WTC11 (cell line): ENCODE measurements at regions not wholly inside any gene's neighbourhood (a gene's known extent, or its start where the extent isn't known, plus 50 kb on each side); places are given as distances from the start of the nearest gene placed in this dataset.

Experiments used
- ATAC-seq: fragments of 200-7000 bp; cut with Tn5 transposase; 2 replicates; pipeline ENCODE4 v1.10.0; 2021; ENCODE audit warnings: mild to moderate bottlenecking, moderate library complexity
- CTCF ChIA-PET: fragments of 300-600 bp; sonication (Branson Sonifier 250); formaldehyde crosslinking; loops from one replicate; lab custom pipeline; 2021; ENCODE audit warnings: antibody characterized with exemption; lab: Charles Lee
- POLR2A ChIA-PET: fragments of 350-600 bp; sonication (Branson Sonifier 250); formaldehyde crosslinking; loops from one replicate; lab custom pipeline; 2021; ENCODE audit warnings: antibody characterized with exemption; lab: Charles Lee
- DNase-seq: peaks from one replicate; pipeline ENCODE4 v3.0.0; 2021; ENCODE audit warnings: low spot score
- H3K27ac Mint-ChIP-seq: 2 replicates; pipeline ENCODE4 v1.8.0; 2021; ENCODE audit warnings: mixed read lengths
- H3K27me3 Mint-ChIP-seq: 2 replicates; pipeline ENCODE4 v1.8.0; 2021; ENCODE audit warnings: low read depth, mild to moderate bottlenecking, moderate library complexity, mixed read lengths
- H3K36me3 Mint-ChIP-seq: 2 replicates; pipeline ENCODE4 v1.8.0; 2021; ENCODE audit warnings: mixed read lengths
- H3K4me1 Mint-ChIP-seq: 2 replicates; pipeline ENCODE4 v1.8.0; 2022; ENCODE audit warnings: mixed read lengths
- H3K4me3 Mint-ChIP-seq: 2 replicates; pipeline ENCODE4 v1.8.0; 2021; ENCODE audit warnings: mild to moderate bottlenecking, moderate library complexity, mixed read lengths
- H3K9me3 Mint-ChIP-seq: 2 replicates; pipeline ENCODE4 v1.8.0; 2021; ENCODE audit warnings: mixed read lengths
- CREM ChIP-seq: sonication (generic); formaldehyde crosslinking; IDR thresholded peaks from 2 replicates; pipeline ENCODE4 v1.8.1; 2022; ENCODE audit warnings: mild to moderate bottlenecking, missing genetic modification reagents, moderate library complexity
- E2F4 ChIP-seq: sonication (generic); formaldehyde crosslinking; IDR thresholded peaks from 2 replicates; pipeline ENCODE4 v1.8.1; 2022; ENCODE audit warnings: low read depth, mild to moderate bottlenecking, moderate library complexity, missing genetic modification reagents, borderline replicate concordance
- E2F5 ChIP-seq: sonication (generic); formaldehyde crosslinking; IDR thresholded peaks from 2 replicates; pipeline ENCODE4 v1.8.1; 2022; ENCODE audit warnings: mild to moderate bottlenecking, moderate library complexity, missing genetic modification reagents
- ELF4 ChIP-seq: sonication (generic); formaldehyde crosslinking; IDR thresholded peaks from 2 replicates; pipeline ENCODE4 v1.8.1; 2022; ENCODE audit warnings: low read depth, mild to moderate bottlenecking, moderate library complexity, missing genetic modification reagents
- JUN ChIP-seq: sonication (generic); formaldehyde crosslinking; IDR thresholded peaks from 2 replicates; pipeline ENCODE4 v1.8.0; 2023; ENCODE audit warnings: mild to moderate bottlenecking, missing genetic modification reagents
- KAT7 ChIP-seq: sonication (generic); formaldehyde crosslinking; IDR thresholded peaks from 2 replicates; pipeline ENCODE4 v1.8.1; 2023; ENCODE audit warnings: missing genetic modification reagents, mild to moderate bottlenecking, borderline replicate concordance
- MLX ChIP-seq: sonication (generic); formaldehyde crosslinking; IDR thresholded peaks from 2 replicates; pipeline ENCODE4 v1.8.1; 2023; ENCODE audit warnings: mild to moderate bottlenecking, missing genetic modification reagents, moderate library complexity
- MXD4 ChIP-seq: fragments of 250-450 bp; sonication (Bioruptor Pico); IDR thresholded peaks from 2 replicates; pipeline ENCODE4 v1.8.0; 2021; ENCODE audit warnings: mild to moderate bottlenecking, moderate library complexity, borderline replicate concordance
- NFYB ChIP-seq: sonication (generic); formaldehyde crosslinking; conservative IDR thresholded peaks from 2 replicates; pipeline ENCODE4 v1.8.0; 2022; ENCODE audit warnings: low read depth, missing genetic modification reagents
- NR1H2 ChIP-seq: sonication (generic); formaldehyde crosslinking; IDR thresholded peaks from 2 replicates; pipeline ENCODE4 v1.9.0; 2021; ENCODE audit warnings: mild to moderate bottlenecking, moderate library complexity, missing genetic modification reagents
- TEAD4 ChIP-seq: sonication (generic); formaldehyde crosslinking; IDR thresholded peaks from 2 replicates; pipeline ENCODE4 v1.8.0; 2022; ENCODE audit warnings: mild to moderate bottlenecking, missing genetic modification reagents
- TP53 ChIP-seq: sonication (generic); formaldehyde crosslinking; IDR thresholded peaks from 2 replicates; pipeline ENCODE4 v1.8.1; 2023; ENCODE audit warnings: mild to moderate bottlenecking, missing genetic modification reagents
- ZBTB21 ChIP-seq: sonication (generic); formaldehyde crosslinking; IDR thresholded peaks from 2 replicates; pipeline ENCODE4 v1.8.1; 2023; ENCODE audit warnings: mild to moderate bottlenecking, missing genetic modification reagents, borderline replicate concordance
- ZNF219 ChIP-seq: sonication (generic); formaldehyde crosslinking; IDR thresholded peaks from 2 replicates; pipeline ENCODE4 v1.8.0; 2023; ENCODE audit warnings: missing genetic modification reagents, mild to moderate bottlenecking, borderline replicate concordance
- ZNF416 ChIP-seq: fragments of 250-450 bp; sonication (Bioruptor Pico); IDR thresholded peaks from 2 replicates; pipeline ENCODE4 v1.9.0; 2021; ENCODE audit warnings: mild to moderate bottlenecking, inconsistent platforms
- TF ChIP-seq, protein P1 (sequence below): sonication (generic); formaldehyde crosslinking; IDR thresholded peaks from 2 replicates; pipeline ENCODE4 v1.8.0; 2022; ENCODE audit warnings: mild to moderate bottlenecking, missing genetic modification reagents
- TF ChIP-seq, protein P2 (sequence below): sonication (generic); formaldehyde crosslinking; IDR thresholded peaks from 2 replicates; pipeline ENCODE4 v1.8.0; 2022; ENCODE audit warnings: missing genetic modification reagents
- TF ChIP-seq, protein P3 (sequence below): sonication (generic); formaldehyde crosslinking; IDR thresholded peaks from 2 replicates; pipeline ENCODE4 v1.8.1; 2023; ENCODE audit warnings: mild to moderate bottlenecking, moderate library complexity, missing genetic modification reagents
- TF ChIP-seq, protein P4 (sequence below): fragments of 250-450 bp; sonication (Bioruptor Pico); conservative IDR thresholded peaks from 2 replicates; pipeline ENCODE4 v1.9.0; 2021; ENCODE audit warnings: mild to moderate bottlenecking

DNA sequence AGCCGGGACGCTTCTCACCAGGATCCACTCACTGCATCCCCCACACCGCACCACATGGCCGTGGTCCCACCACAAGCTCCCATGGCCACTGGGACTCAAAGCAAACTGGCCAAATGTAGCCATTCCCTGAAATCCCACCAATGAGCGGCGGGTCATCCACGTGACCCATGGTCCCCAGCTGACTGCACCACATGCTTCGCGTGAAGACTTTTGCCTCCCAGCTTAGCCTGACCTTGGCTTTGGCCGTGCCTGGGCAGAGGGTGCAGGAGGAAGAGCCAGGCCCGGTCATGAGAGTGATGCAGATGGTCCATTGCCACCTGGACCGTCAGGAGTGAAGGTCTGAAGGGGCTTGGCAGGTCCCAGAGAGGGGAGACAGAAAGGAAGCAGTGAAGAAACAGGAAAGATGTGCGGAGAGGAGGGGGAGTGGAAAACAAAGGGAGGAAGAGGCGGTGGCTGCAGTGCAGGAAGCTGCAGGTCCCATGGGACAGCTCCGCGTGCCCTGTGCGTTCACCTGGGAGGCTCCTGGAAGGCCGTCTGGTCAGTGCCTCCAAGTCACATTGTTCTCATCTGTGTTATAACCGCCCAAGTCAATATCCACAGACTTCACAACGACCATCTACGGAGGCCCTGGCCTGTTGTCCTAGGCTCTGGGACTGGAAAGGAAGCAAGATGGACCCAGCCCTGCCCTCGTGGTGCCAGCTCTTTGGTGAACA, 167.8 kb upstream of the AJAP1 start:
- Mint-ChIP-seq H3K36me3 (peaks cover 65% of the 10 kb centered on the region), H3K27ac (no peak overlapping the region), H3K9me3 (peaks cover 71% of the 10 kb centered on the region), H3K4me3 (no peak overlapping the region), H3K4me1 (no peaks in the 10 kb centered on the region)
- CTCF ChIA-PET = no interaction called here
- ATAC-seq (no peak), DNase-seq (no peak)
- TF ChIP-seq ZBTB21 (CRISPR knock-in tag) = no peak
- TF ChIP-seq TP53 (CRISPR knock-in tag) = no peak
- TF ChIP-seq, protein P1, sequence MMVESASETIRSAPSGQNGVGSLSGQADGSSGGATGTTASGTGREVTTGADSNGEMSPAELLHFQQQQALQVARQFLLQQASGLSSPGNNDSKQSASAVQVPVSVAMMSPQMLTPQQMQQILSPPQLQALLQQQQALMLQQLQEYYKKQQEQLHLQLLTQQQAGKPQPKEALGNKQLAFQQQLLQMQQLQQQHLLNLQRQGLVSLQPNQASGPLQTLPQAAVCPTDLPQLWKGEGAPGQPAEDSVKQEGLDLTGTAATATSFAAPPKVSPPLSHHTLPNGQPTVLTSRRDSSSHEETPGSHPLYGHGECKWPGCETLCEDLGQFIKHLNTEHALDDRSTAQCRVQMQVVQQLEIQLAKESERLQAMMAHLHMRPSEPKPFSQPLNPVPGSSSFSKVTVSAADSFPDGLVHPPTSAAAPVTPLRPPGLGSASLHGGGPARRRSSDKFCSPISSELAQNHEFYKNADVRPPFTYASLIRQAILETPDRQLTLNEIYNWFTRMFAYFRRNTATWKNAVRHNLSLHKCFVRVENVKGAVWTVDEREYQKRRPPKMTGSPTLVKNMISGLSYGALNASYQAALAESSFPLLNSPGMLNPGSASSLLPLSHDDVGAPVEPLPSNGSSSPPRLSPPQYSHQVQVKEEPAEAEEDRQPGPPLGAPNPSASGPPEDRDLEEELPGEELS = no peak
- no peak for TF ChIP-seq CREM (CRISPR knock-in tag)
- no peak for TF ChIP-seq E2F5
- TF ChIP-seq TEAD4 (CRISPR knock-in tag) = no peak
- no peak for TF ChIP-seq JUN (CRISPR knock-in tag)
- no peak for TF ChIP-seq ELF4
- TF ChIP-seq, all 79 proteins: peak for 0
- H3K27me3 Mint-ChIP-seq = peaks cover 15% of the 10 kb centered on the region
- POLR2A ChIA-PET = no interaction called here

GRCh38 chr1:4488018-4488417, 166.4 kb upstream of the AJAP1 start:
- POLR2A ChIA-PET = no interaction called here
- Mint-ChIP-seq H3K4me3 (no peak overlapping the region), H3K36me3 (peaks cover 62% of the 10 kb centered on the region), H3K27me3 (peaks cover 13% of the 10 kb centered on the region), H3K27ac (no peak overlapping the region), H3K4me1 (no peaks in the 10 kb centered on the region), H3K9me3 (peaks cover 82% of the 10 kb centered on the region)
- CTCF ChIA-PET = no interaction called here
- TF ChIP-seq, protein P2, sequence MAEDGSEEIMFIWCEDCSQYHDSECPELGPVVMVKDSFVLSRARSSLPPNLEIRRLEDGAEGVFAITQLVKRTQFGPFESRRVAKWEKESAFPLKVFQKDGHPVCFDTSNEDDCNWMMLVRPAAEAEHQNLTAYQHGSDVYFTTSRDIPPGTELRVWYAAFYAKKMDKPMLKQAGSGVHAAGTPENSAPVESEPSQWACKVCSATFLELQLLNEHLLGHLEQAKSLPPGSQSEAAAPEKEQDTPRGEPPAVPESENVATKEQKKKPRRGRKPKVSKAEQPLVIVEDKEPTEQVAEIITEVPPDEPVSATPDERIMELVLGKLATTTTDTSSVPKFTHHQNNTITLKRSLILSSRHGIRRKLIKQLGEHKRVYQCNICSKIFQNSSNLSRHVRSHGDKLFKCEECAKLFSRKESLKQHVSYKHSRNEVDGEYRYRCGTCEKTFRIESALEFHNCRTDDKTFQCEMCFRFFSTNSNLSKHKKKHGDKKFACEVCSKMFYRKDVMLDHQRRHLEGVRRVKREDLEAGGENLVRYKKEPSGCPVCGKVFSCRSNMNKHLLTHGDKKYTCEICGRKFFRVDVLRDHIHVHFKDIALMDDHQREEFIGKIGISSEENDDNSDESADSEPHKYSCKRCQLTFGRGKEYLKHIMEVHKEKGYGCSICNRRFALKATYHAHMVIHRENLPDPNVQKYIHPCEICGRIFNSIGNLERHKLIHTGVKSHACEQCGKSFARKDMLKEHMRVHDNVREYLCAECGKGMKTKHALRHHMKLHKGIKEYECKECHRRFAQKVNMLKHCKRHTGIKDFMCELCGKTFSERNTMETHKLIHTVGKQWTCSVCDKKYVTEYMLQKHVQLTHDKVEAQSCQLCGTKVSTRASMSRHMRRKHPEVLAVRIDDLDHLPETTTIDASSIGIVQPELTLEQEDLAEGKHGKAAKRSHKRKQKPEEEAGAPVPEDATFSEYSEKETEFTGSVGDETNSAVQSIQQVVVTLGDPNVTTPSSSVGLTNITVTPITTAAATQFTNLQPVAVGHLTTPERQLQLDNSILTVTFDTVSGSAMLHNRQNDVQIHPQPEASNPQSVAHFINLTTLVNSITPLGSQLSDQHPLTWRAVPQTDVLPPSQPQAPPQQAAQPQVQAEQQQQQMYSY (CRISPR knock-in tag) = no peak
- no peak for TF ChIP-seq TEAD4 (CRISPR knock-in tag)
- no peak for TF ChIP-seq ELF4
- no peak for TF ChIP-seq NR1H2 (CRISPR knock-in tag)
- TF ChIP-seq MLX = no peak
- TF ChIP-seq NFYB (CRISPR knock-in tag) = no peak
- TF ChIP-seq KAT7 (CRISPR knock-in tag) = no peak
- TF ChIP-seq, protein P3, sequence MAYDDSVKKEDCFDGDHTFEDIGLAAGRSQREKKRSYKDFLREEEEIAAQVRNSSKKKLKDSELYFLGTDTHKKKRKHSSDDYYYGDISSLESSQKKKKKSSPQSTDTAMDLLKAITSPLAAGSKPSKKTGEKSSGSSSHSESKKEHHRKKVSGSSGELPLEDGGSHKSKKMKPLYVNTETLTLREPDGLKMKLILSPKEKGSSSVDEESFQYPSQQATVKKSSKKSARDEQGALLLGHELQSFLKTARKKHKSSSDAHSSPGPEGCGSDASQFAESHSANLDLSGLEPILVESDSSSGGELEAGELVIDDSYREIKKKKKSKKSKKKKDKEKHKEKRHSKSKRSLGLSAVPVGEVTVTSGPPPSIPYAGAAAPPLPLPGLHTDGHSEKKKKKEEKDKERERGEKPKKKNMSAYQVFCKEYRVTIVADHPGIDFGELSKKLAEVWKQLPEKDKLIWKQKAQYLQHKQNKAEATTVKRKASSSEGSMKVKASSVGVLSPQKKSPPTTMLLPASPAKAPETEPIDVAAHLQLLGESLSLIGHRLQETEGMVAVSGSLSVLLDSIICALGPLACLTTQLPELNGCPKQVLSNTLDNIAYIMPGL (CRISPR knock-in tag) = no peak
- TF ChIP-seq, protein P4, sequence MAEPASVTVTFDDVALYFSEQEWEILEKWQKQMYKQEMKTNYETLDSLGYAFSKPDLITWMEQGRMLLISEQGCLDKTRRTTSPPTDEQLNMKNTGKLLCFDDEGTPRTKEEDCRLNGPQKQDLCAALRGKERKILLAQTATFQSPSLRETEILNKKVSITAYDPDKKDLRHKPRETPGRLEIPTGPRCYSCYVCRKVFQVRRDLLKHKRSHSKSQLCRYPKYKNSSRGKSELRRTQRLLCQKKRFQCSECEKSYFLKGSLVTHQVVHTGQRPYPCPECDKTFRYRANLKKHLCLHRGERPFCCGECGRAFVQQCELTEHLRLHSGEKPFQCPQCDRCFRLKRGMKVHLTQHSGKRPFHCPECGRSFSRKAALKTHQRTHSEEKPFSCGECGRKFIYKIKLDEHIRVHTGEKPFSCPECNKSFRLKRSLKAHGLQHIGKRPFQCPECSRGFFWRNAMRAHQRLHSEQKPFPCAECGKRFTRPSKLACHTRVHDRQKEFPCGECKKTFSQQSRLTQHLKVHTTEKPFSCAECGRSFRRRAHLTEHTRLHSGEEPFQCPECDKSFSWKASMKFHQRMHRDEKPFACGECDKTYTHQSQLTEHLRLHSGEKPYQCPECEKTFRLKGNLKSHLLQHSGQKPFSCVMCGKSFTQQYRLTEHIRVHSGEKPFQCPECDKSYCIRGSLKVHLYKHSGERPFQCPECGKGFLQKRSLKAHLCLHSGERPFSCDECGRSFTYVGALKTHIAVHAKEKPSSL (CRISPR knock-in tag) = no peak
- TF ChIP-seq E2F4 (CRISPR knock-in tag) = no peak
- TF ChIP-seq MXD4 (CRISPR knock-in tag) = no peak
- TF ChIP-seq ZNF416 (CRISPR knock-in tag) = no peak
- no peak for TF ChIP-seq ZNF219
- ATAC-seq (no peak), DNase-seq (no peak)
